Astrocyte of the hippocampus (primary cell): ENCODE measurements at regions not wholly inside any gene's neighbourhood (a gene's known extent, or its start where the extent isn't known, plus 50 kb on each side); places are given as distances from the start of the nearest gene placed in this dataset.
A peak's percentile ranks its signal among the peaks of the same experiment; 100 is the strongest.
"Not testable (repeated sequence)": the region's sequence is repeated elsewhere in the genome, so short reads cannot be mapped to it uniquely, and the experiment has no call there.

Experiments used
- DNase-seq: peaks from one replicate; pipeline ENCODE4 v3.0.0; 2011; ENCODE audit warnings: low read depth, low spot score

GRCh38 chr6:88499845-88500699, 333.9 kb upstream of the CNR1 start:
- DNase-seq: no peak

GRCh38 chr6:88499436-88499835, 333.3 kb upstream of the CNR1 start:
- peak; percentile 65 for DNase-seq

- DNase-seq: not testable (repeated sequence)
These were observed 331.3 kb upstream of the CNR1 start for GRCh38 chr6:88497403-88497802.

- DNase-seq: no peak
These were observed 328.4 kb upstream of the CNR1 start for GRCh38 chr6:88494401-88495140.

GRCh38 chr6:88493717-88494116, 327.6 kb upstream of the CNR1 start:
- no peak for DNase-seq

GRCh38 chr6:88492824-88493223, 326.7 kb upstream of the CNR1 start:
- DNase-seq: peak; percentile 58

GRCh38 chr6:88492241-88492640, 326.1 kb upstream of the CNR1 start:
- no peak for DNase-seq

- DNase-seq: no peak
These were observed 325.2 kb upstream of the CNR1 start for GRCh38 chr6:88491266-88491880.

- DNase-seq: peak; percentile 75
These were observed 324.7 kb upstream of the CNR1 start for GRCh38 chr6:88490908-88491264.

- no peak for DNase-seq
These were observed 324.2 kb upstream of the CNR1 start for GRCh38 chr6:88490195-88490907.

GRCh38 chr6:88483424-88483823, 317.3 kb upstream of the CNR1 start:
- DNase-seq: peak; percentile 21

- DNase-seq: no peak
These were observed 316.3 kb upstream of the CNR1 start for GRCh38 chr6:88482465-88482864.

GRCh38 chr6:88481519-88481918, 315.4 kb upstream of the CNR1 start:
- DNase-seq: no peak

- DNase-seq: no peak
These were observed 314.7 kb upstream of the CNR1 start for GRCh38 chr6:88480816-88481215.

- DNase-seq: no peak
These were observed 311.3 kb upstream of the CNR1 start for GRCh38 chr6:88477413-88477812.

GRCh38 chr6:88476388-88476787, 310.2 kb upstream of the CNR1 start:
- no peak for DNase-seq

- DNase-seq: no peak
These were observed 308.6 kb upstream of the CNR1 start for GRCh38 chr6:88474720-88475119.

GRCh38 chr6:88473589-88473988, 307.4 kb upstream of the CNR1 start:
- no peak for DNase-seq

GRCh38 chr6:88472851-88473525, 306.8 kb upstream of the CNR1 start:
- peak; percentile 5 for DNase-seq

GRCh38 chr6:88459643-88460042, 293.5 kb upstream of the CNR1 start:
- no peak for DNase-seq

- no peak for DNase-seq
These were observed 293.0 kb upstream of the CNR1 start for GRCh38 chr6:88459189-88459588.
